Small intestine (tissue), 7 donors: ENCODE measurements at regions not wholly inside any gene's neighbourhood (a gene's known extent, or its start where the extent isn't known, plus 50 kb on each side); places are given as distances from the start of the nearest gene placed in this dataset.
"Not testable (repeated sequence)": the region's sequence is repeated elsewhere in the genome, so short reads cannot be mapped to it uniquely, and the experiment has no call there.

Experiments
- DNase-seq, 2 donors: peaks; one replicate each; pipeline versions ENCODE4 v3.0.0 to v3.0.0-alpha.2; 2013
- FAIRE-seq: peaks from 2 replicates; lab custom pipeline; 2012; peaks lifted over from hg19 to GRCh38; lab: Jason Lieb, UNC
- H3K27ac ChIP-seq, 3 donors: one replicate each; pipeline ENCODE4 v1.5.1; 2013; ENCODE audit warnings: low read length in 2 of 3, mild to moderate bottlenecking in 2 of 3, control low read depth in 1 of 3, inconsistent platforms in 1 of 3, low read depth in 1 of 3, moderate library complexity in 1 of 3
- H3K27me3 ChIP-seq, 3 donors: one replicate each; pipeline ENCODE4 v1.6.1; 2013; ENCODE audit warnings: low read length in 3 of 3, inconsistent platforms in 1 of 3; ENCODE audit not compliant: control insufficient read depth in 3 of 3, insufficient read depth in 3 of 3
- H3K36me3 ChIP-seq, 3 donors: one replicate each; pipeline ENCODE4 v1.6.1; 2013; ENCODE audit warnings: low read length in 3 of 3, inconsistent platforms in 1 of 3, low read depth in 1 of 3, mild to moderate bottlenecking in 1 of 3, moderate library complexity in 1 of 3; ENCODE audit not compliant: control insufficient read depth in 3 of 3, insufficient read depth in 2 of 3
- H3K4me1 ChIP-seq, 3 donors: one replicate each; pipeline ENCODE4 v1.6.1; 2013; ENCODE audit warnings: low read length in 2 of 3, inconsistent platforms in 1 of 3, low read depth in 1 of 3, mild to moderate bottlenecking in 1 of 3, moderate library complexity in 1 of 3; ENCODE audit not compliant: control insufficient read depth in 3 of 3, insufficient read depth in 2 of 3
- H3K4me3 ChIP-seq, 3 donors: one replicate each; pipeline ENCODE4 v1.5.1; 2013; ENCODE audit warnings: low read length in 3 of 3, control low read depth in 1 of 3, inconsistent platforms in 1 of 3, low read depth in 1 of 3, mild to moderate bottlenecking in 1 of 3, moderate library complexity in 1 of 3
- H3K9me3 ChIP-seq, 2 donors: one replicate each; pipeline ENCODE4 v1.6.1; 2013; ENCODE audit warnings: low read depth in 1 of 2, low read length in 1 of 2; ENCODE audit not compliant: control insufficient read depth in 2 of 2, insufficient read depth in 1 of 2
- WGBS, 3 donors: extraction: QIAGEN DNeasy Blood & Tissue Kit; methylation state at CpG; one replicate each; pipeline ENCODE4 v1.1.7; 2013; 5-methylcytosine and 5-hydroxymethylcytosine counted together
- donor health status: healthy with polysubstance abuse.
- donor health status: control.
- donor health status: control.
- donor health status: Bipolar disorder and iron deficiency.
- donor health status: healthy.

DNA sequence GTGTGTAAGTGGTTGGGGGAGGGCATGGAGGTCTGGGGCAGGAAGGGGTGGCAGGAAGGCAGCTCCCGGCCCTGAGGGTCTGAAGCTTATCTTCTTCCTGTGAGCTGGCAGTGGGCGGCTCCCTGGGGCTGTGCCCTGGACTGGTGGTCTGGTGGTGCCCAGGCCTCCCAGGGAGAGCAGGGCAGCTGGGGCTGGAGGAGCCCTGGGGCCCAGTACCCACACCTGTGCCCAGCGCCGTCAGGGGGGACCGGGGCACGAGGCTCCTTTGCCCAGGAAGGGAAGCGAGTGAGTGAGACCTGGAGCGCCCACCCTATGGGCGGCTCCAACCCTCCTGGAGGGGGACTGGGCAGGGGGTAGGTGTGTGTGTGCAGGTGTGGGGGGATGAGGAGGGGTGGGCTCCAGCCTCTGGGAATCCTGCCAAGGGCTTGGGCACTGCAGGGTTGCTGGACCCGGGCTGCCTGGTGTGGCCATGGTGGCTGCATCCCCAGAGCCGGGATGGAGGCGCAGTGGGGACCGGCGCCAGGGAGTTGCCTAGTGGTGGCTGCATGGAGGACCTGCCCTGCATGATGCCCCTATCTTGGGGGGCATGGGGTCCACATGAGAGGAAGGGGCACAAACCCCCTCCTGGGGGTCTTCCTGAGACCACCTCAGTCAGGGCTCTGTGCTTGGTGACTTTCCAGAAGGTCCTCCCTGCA is 353.6 kb downstream of the TMEM121 start:
- 72 to 75% (median 75%) methylated on average over 14 of the region's 14 CpGs for WGBS, 3 donors
- Histone ChIP-seq H3K27me3 (peaks cover 0 to 4% (median 0%) of the 10 kb centered on the region in 3 donors), H3K36me3 (no peaks in the 10 kb centered on the region), H3K4me3 (no peak overlapping the region), H3K4me1 (no peaks in the 10 kb centered on the region), H3K9me3 (peaks cover 0 to 54% of the 10 kb centered on the region in 2 donors), H3K27ac (no peak overlapping the region)
- FAIRE-seq (no peak), DNase-seq (no peak)

DNA sequence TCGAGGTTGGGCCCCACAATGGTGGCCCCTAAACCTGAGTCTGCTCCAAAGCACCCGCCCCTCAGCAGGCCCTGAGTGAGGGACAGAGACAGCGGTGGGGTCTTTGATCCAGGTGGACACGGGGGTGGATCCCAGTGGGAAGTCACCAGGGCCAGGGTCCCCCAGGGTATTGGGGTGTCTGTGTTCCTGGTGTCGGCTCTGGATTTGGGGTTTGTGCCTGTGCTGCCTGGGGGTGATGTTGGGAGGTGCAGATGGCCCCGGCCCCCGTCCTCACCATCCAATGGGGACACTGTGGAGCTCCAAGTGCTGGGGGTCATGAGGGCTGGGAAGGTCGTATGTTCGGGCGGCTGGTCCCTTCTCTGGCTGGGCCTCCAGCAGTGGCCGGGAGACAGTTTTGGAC is 354.2 kb downstream of the TMEM121 start:
- H3K9me3 ChIP-seq: peaks cover 0 to 58% of the 10 kb centered on the region in 2 donors
- FAIRE-seq (no peak), DNase-seq (no peak)
- H3K4me3 ChIP-seq: no peak overlapping the region
- H3K27ac ChIP-seq: no peak overlapping the region
- H3K4me1 ChIP-seq: no peaks in the 10 kb centered on the region
- H3K36me3 ChIP-seq: no peaks in the 10 kb centered on the region
- H3K27me3 ChIP-seq: peaks cover 0 to 4% (median 0%) of the 10 kb centered on the region in 3 donors
- 65 to 75% (median 69%) methylated on average over 11 of the region's 11 CpGs for WGBS, 3 donors

DNA sequence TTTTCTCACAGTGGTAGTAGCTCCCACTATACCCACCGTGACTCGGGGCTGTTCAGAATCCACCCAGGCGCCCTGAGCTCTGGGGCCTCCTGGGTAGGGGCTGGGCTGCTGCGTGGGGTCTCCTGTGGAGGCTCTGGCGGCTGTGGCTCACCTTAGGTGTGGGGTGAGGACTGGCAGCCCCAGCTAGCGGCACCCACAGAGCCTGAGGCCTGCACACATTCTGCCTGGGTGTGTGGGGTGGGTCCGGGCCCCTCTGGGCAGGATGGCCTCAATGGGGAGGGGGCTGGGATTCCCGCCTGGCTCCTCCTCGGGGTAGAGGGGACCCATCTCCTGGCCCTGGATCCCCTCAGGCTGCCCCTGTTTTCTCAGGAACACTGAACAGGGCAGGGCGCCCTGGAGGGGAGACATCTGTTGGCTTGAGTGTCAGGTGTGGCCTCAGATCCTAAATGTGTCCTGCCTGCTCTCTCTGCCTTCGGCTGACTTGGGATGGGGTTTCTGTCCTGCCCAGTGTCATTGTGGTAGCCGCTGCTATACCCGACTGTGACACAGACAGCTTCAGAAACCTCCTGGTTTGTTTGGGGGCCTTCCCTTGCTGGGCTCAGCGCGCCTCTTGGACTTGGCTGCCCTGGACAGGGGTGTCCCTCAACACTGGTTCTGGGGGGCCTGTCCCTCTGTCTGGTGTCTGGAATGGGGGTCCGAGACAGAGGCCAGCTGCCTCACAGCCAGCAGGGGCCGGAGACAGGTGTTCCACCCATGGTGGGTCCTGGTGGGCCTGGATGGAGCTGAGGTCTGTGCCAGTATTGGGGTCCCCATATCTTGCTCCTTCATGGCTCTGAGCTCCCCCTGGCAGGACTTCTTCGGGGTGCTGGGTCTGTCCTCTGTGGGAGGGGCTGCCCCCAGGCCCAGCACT is 354.9 kb downstream of the TMEM121 start:
- Histone ChIP-seq H3K4me3 (no peak overlapping the region), H3K9me3 (peaks cover 0 to 54% of the 10 kb centered on the region in 2 donors), H3K27me3 (peaks cover 0 to 4% (median 0%) of the 10 kb centered on the region in 3 donors), H3K36me3 (no peaks in the 10 kb centered on the region), H3K27ac (no peak overlapping the region), H3K4me1 (no peaks in the 10 kb centered on the region)
- no peak for DNase-seq
- 70 to 76% (median 75%) methylated on average over 16 to 18 of the region's 18 CpGs for WGBS, 3 donors
- no peak for FAIRE-seq

GRCh38 chr14:105882011-105882410 is 355.6 kb downstream of the TMEM121 start:
- WGBS, 3 donors: 63 to 65% (median 64%) methylated on average over 8 to 10 of the region's 10 CpGs
- H3K27ac ChIP-seq, H3K27me3 ChIP-seq, H3K4me1 ChIP-seq, H3K36me3 ChIP-seq, H3K4me3 ChIP-seq, FAIRE-seq, DNase-seq: not testable (repeated sequence)
- peaks cover 0 to 50% of the 10 kb centered on the region in 2 donors for H3K9me3 ChIP-seq

- 43 to 80% (median 71%) methylated on average over 5 of the region's 5 CpGs for WGBS, 3 donors
- Histone ChIP-seq H3K27ac (no peak overlapping the region), H3K4me3 (no peak overlapping the region), H3K36me3 (no peaks in the 10 kb centered on the region), H3K27me3 (no peaks in the 10 kb centered on the region), H3K9me3 (peaks cover 0 to 49% of the 10 kb centered on the region in 2 donors), H3K4me1 (no peaks in the 10 kb centered on the region)
- DNase-seq: no peak
- FAIRE-seq: no peak
Measured at GRCh38 chr14:105882626-105883025, 356.2 kb downstream of the TMEM121 start.

DNA sequence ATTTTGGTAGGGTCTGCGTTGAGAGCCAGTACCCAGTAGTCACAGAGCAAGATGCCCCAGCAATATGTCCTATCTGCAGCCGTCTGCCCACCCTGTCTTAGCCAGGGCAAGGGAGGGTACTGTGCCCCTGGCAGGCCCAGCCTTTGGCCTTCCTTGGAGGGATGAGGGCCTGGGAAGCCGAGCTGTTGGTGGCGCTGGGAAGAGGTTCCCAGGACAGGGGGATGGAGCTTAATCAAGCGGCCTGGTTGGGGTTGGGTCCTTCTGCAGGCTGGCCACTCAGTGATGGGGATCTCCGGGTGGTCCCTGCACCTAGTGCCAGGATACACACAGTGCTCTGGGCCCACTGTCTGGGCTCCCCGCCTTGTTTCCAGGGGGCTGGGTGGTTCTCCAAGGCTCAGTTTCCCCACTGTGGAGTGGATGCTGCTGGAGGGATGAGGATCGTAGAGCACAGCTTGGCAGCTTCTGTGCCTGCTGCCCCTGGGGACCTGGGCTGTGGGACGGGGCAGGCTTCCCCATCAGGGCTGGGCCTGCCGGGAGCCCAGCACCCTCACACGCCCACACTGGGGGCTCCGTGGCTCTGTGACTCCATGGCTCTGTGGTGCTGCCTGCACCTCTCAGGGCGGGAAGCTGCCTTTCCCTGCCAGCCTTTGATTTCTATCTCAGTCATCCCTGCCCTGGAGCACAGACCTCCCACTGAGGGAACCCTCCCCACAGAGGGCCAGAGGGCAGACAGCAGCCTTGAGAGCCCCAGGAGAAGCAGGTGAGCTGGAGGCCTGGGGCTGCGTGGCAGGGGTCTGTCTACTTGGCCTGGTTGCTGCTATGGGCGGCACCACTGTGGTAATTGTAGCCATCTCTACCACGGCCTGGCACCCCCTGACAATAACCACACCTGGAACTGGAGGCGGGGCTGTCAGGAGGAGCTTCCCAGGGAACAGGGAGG is 357.0 kb downstream of the TMEM121 start:
- Histone ChIP-seq H3K4me1 (no peaks in the 10 kb centered on the region), H3K27ac (no peak overlapping the region), H3K36me3 (no peaks in the 10 kb centered on the region), H3K4me3 (no peak overlapping the region), H3K9me3 (peaks cover 0 to 49% of the 10 kb centered on the region in 2 donors), H3K27me3 (no peaks in the 10 kb centered on the region)
- no peak for DNase-seq
- WGBS, 3 donors: 66 to 80% (median 79%) methylated on average over 17 of the region's 17 CpGs
- no peak for FAIRE-seq

GRCh38 chr14:105884192-105884807 is 357.9 kb downstream of the TMEM121 start:
- H3K27ac ChIP-seq, H3K27me3 ChIP-seq, H3K36me3 ChIP-seq, DNase-seq, FAIRE-seq, H3K4me1 ChIP-seq, H3K4me3 ChIP-seq: not testable (repeated sequence)
- H3K9me3 ChIP-seq: peaks cover 0 to 54% of the 10 kb centered on the region in 2 donors
- 77 to 83% (median 77%) methylated on average over 13 to 14 of the region's 17 CpGs for WGBS, 3 donors
